K562 (cell line): ENCODE measurements at regions not wholly inside any gene's neighbourhood (a gene's known extent, or its start where the extent isn't known, plus 50 kb on each side); places are given as distances from the start of the nearest gene placed in this dataset.

ENCODE experiments used
- BRD4 ChIP-seq: fragments of 200-600 bp; sonication (generic); IDR thresholded peaks from 2 replicates; pipeline ENCODE4 v1.6.1; 2017; ENCODE audit warnings: inconsistent platforms
- ESRRA ChIP-seq: fragments of 450-650 bp; IDR thresholded peaks from 2 replicates; pipeline ENCODE4 v1.6.1; 2014; ENCODE audit warnings: low read depth, mild to moderate bottlenecking, moderate library complexity, borderline replicate concordance
- MYBL2 ChIP-seq, 2 experiments: fragments of 450-650 bp in 1 of 2; sonication (generic) in 1 of 2; formaldehyde crosslinking in 1 of 2; IDR thresholded peaks; 2 replicates each; pipeline versions ENCODE4 v1.6.1 to v1.8.1; 2017 to 2022; ENCODE audit warnings: borderline replicate concordance in 1 of 2, inconsistent platforms in 1 of 2, low read depth in 1 of 2, mild to moderate bottlenecking in 1 of 2, missing genetic modification reagents in 1 of 2, moderate library complexity in 1 of 2
- PHF8 ChIP-seq: fragments of 200-600 bp; sonication (generic); IDR thresholded peaks from 2 replicates; pipeline ENCODE4 v1.6.1; 2012; ENCODE audit warnings: mixed run types, mild to moderate bottlenecking, inconsistent platforms, low read length, moderate library complexity, borderline replicate concordance
- POLR2H ChIP-seq: IDR thresholded peaks from 2 replicates; pipeline ENCODE4 v1.6.1; 2016; ENCODE audit warnings: missing genetic modification characterization, low read depth, mild to moderate bottlenecking, control low read depth, missing compliant biosample characterization, moderate library complexity
- TAF9B ChIP-seq: fragments of 450-650 bp; IDR thresholded peaks from 2 replicates; pipeline ENCODE4 v1.6.1; 2018; ENCODE audit warnings: mild to moderate bottlenecking; ENCODE audit not compliant: partially characterized antibody
- ZFX ChIP-seq: sonication (generic); formaldehyde crosslinking; IDR thresholded peaks from 2 replicates; pipeline ENCODE4 v1.8.0; 2022; ENCODE audit warnings: mild to moderate bottlenecking, missing genetic modification reagents, moderate library complexity
- TF ChIP-seq, protein P1 (sequence below): fragments of 250-450 bp; sonication (Bioruptor Pico); IDR thresholded peaks from 2 replicates; pipeline ENCODE4 v1.5.0; 2021; ENCODE audit warnings: mild to moderate bottlenecking, moderate library complexity
- TF ChIP-seq, protein P2 (sequence below): sonication (generic); formaldehyde crosslinking; IDR thresholded peaks from 2 replicates; pipeline ENCODE4 v1.8.0; 2022; ENCODE audit warnings: mild to moderate bottlenecking, missing genetic modification reagents

DNA sequence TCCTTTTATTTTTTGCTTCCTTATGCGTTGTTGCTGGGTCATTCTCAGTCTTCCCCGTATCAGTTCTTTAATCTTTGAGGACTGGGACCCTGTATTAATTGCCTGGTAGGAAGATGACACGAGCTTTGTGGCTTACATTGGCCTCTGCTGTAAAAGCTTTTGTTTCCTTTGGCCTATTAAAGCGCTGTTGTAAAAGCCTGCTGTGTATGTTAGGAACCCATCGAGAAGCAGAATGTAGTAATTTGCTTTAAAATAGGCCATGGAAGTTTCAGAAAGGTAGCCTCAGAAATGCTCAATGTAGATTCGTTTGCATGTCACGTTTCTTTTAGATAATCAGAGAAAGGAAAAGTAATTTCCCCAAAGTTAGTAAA, 257.5 kb upstream of the STARD13 start (continued):
- TF ChIP-seq ZFX (CRISPR knock-in tag), result peak; percentile 53; the same call in 1 of the 2 replicates
- TF ChIP-seq, protein P1, sequence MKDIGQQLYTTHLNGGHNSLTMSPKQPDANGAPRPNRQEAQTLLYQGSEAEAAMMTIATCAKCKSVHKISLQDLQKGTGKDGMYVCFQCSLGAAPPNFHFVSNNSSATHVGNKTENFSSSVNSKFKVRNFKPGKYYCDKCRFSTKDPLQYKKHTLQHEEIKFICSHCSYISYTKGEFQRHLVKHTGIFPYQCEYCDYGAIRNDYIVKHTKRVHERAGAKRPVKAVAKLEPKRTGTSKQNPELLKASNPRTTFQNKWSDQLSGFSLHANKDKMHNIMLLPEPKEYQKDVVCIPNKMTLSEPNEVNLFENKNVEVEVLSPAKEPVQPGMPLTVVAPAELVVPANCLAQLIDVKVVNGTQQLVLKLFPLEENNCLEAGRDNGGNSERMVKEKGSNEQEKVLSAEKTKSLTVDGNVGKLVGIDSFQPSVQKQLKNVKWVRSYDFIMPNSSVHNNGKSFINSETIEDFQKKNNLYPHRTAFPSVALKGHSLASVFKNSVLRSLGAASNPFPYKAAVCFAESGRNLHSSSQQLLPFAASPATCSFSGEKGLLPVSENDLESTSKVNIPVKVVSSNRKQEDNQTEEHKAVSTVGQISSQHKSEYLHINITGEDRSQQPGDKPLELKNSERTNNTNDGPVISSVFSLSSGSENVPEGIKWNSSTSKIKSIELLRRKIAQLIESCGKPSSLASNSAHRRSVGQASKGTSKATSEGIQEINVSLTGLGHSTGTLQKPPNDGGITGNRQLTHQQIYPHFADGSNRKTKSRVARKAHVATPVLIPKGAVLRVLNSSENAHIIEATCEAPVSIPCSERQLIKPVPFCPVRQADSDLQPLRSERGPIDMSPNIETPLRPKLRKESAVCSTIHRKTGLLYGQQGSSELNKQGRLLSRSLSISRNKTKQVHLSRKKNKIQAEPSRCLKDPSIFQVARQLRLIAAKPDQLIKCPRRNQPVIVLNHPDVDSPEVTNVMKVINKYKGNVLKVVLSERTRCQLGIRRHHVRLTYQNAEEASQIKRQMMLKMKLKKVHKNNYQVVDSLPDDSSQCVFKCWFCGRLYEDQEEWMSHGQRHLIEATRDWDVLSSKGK (CRISPR knock-in tag), result no peak
- TF ChIP-seq, protein P2, sequence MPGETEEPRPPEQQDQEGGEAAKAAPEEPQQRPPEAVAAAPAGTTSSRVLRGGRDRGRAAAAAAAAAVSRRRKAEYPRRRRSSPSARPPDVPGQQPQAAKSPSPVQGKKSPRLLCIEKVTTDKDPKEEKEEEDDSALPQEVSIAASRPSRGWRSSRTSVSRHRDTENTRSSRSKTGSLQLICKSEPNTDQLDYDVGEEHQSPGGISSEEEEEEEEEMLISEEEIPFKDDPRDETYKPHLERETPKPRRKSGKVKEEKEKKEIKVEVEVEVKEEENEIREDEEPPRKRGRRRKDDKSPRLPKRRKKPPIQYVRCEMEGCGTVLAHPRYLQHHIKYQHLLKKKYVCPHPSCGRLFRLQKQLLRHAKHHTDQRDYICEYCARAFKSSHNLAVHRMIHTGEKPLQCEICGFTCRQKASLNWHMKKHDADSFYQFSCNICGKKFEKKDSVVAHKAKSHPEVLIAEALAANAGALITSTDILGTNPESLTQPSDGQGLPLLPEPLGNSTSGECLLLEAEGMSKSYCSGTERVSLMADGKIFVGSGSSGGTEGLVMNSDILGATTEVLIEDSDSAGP (CRISPR knock-in tag), result no peak
- peak; percentile 54; the same call in 1 of the 2 replicates for TF ChIP-seq BRD4
- peak; percentile 52 for TF ChIP-seq PHF8
- peak; percentile 13 for TF ChIP-seq TAF9B
- no peak for TF ChIP-seq ESRRA
- TF ChIP-seq MYBL2 (IDR thresholded peaks at IDR 0.05; ENCODE audit: low read depth), result no peak
- TF ChIP-seq MYBL2 (CRISPR knock-in tag; IDR thresholded peaks at IDR 0.05; ENCODE audit: borderline replicate concordance), result no peak
- TF ChIP-seq POLR2H (tag), result peak; percentile 78; the same call in 1 of the 2 replicates
